Esophagus muscularis mucosa (tissue), 4 donors: ENCODE measurements at regions not wholly inside any gene's neighbourhood (a gene's known extent, or its start where the extent isn't known, plus 50 kb on each side); places are given as distances from the start of the nearest gene placed in this dataset.

ENCODE experiments used
- DNase-seq: peaks from one replicate; pipeline ENCODE4 v3.0.0-alpha.2; 2017; ENCODE audit errors: extremely low spot score
- H3K27ac ChIP-seq, 4 donors: fragments of 200-600 bp; sonication (generic); replicated peaks in 1 of 4; 1 replicate in 3 of 4; 2 replicates in 1 of 4; pipeline ENCODE4 v1.5.1; 2016 to 2019; ENCODE audit warnings: mild to moderate bottlenecking in 1 of 4
- H3K27me3 ChIP-seq, 4 donors: fragments of 200-600 bp; sonication (generic); one replicate each; pipeline versions ENCODE4 v1.5.1 to v1.6.0; 2016 to 2019
- H3K36me3 ChIP-seq, 4 donors: fragments of 200-600 bp; sonication (generic); one replicate each; pipeline ENCODE4 v1.5.1; 2016 to 2019
- H3K4me1 ChIP-seq, 4 donors: fragments of 200-600 bp; sonication (generic); one replicate each; pipeline ENCODE4 v1.5.1; 2016 to 2019
- H3K4me3 ChIP-seq, 4 donors: fragments of 200-600 bp; sonication (generic); 1 replicate in 2 of 4; 2 replicates in 2 of 4; pipeline ENCODE4 v1.5.1; 2016 to 2019; ENCODE audit warnings: mild to moderate bottlenecking in 4 of 4, moderate library complexity in 1 of 4
- H3K9me3 ChIP-seq, 4 donors: fragments of 200-600 bp; sonication (generic); 1 replicate in 3 of 4; 2 replicates in 1 of 4; pipeline ENCODE4 v1.5.1; 2016 to 2019
- CTCF ChIP-seq, 3 experiments: fragments of 200-600 bp in 2 of 3; fragments of 450-650 bp in 1 of 3; sonication (generic) in 2 of 3; IDR thresholded peaks; one replicate each; pipeline ENCODE4 v1.5.1; 2017 to 2019; ENCODE audit warnings: antibody characterized with exemption in 3 of 3, mild to moderate bottlenecking in 2 of 3, moderate library complexity in 1 of 3
- EP300 ChIP-seq: sonication (generic); formaldehyde crosslinking; IDR thresholded peaks from one replicate; pipeline ENCODE4 v1.6.1; 2017; ENCODE audit warnings: antibody characterized with exemption
- POLR2A ChIP-seq: fragments of 450-650 bp; IDR thresholded peaks from one replicate; pipeline ENCODE4 v1.6.1; 2017; ENCODE audit warnings: antibody characterized with exemption, moderate library complexity, mild to moderate bottlenecking, low read depth
- POLR2AphosphoS5 ChIP-seq, 2 donors: sonication (generic); formaldehyde crosslinking; IDR thresholded peaks; one replicate each; pipeline ENCODE4 v1.6.1; 2017; ENCODE audit warnings: antibody characterized with exemption in 2 of 2
- WGBS: methylation state at CpG from one replicate; pipeline ENCODE4 v1.1.5; 2018; 5-methylcytosine and 5-hydroxymethylcytosine counted together
- intact Hi-C: fragments of 100-400 bp; cut with DNase I; formaldehyde crosslinking; loops from one replicate; pipeline ENCODE4 v1.15.1; 2023

GRCh38 chr5:93151121-93151520 lies 429.9 kb downstream of the NR2F1-AS1 start:
- DNase-seq, result no peak
- no peaks in the 10 kb centered on the region for H3K36me3 ChIP-seq
- peaks cover 0 to 8% (median 2%) of the 10 kb centered on the region in 4 donors for H3K4me1 ChIP-seq
- intact Hi-C loops, result no loop called here
- H3K27me3 ChIP-seq, result no peaks in the 10 kb centered on the region
- TF ChIP-seq POLR2AphosphoS5 (IDR thresholded peaks at IDR 0.05) (no peak), POLR2A (no peak), EP300 (no peak), CTCF (IDR thresholded peaks at IDR 0.05) (no peak)
- no peaks in the 10 kb centered on the region for H3K9me3 ChIP-seq
- H3K27ac ChIP-seq, result no peak overlapping the region
- H3K4me3 ChIP-seq, result no peak overlapping the region

DNA sequence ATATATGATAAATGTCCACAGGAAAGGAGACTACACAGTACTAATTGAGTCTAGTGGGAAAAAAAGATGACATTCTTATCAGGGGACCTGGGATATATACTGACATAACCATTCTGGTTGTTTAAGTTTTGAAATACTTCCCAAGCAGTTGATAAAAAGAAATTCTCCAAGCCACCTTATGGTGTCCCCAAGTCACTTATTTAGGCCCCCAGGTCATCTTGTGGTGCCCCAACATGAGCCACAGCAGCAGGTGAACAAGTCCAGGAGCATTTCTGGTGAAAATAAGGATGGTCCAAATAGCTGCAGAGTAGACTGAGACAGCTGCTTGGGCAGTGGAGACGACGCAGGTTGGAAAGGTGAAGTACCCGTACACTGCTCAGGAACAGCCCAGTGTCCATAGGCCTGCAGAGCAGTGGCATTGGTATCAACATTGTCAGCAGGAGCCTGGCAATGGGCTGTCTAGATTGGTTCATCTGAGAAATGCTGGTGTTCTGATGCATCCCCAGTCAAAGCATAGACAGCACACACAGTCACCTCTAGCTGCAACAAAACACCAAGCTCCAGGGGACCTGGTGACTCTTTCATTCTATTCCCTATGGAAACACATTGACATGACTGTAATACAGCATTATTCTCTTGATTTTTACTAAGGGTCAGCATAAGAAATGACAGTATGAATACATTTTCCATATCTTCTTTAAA lies 430.6 kb downstream of the NR2F1-AS1 start:
- 92% methylated on average over 3 of the region's 3 CpGs for WGBS
- intact Hi-C loops, result no loop called here
- Histone ChIP-seq H3K36me3 (no peaks in the 10 kb centered on the region), H3K27me3 (no peaks in the 10 kb centered on the region), H3K9me3 (no peaks in the 10 kb centered on the region), H3K27ac (no peak overlapping the region), H3K4me1 (peaks cover 0 to 8% (median 2%) of the 10 kb centered on the region in 4 donors), H3K4me3 (no peak overlapping the region)
- TF ChIP-seq EP300, result no peak
- no peak for TF ChIP-seq POLR2A
- no peak for TF ChIP-seq CTCF (IDR thresholded peaks at IDR 0.05)
- no peak for TF ChIP-seq POLR2AphosphoS5 (IDR thresholded peaks at IDR 0.05)
- DNase-seq, result no peak

- Histone ChIP-seq H3K4me3 (no peak overlapping the region), H3K4me1 (peaks cover 0 to 4% (median 2%) of the 10 kb centered on the region in 4 donors), H3K27me3 (no peaks in the 10 kb centered on the region), H3K27ac (no peak overlapping the region), H3K9me3 (no peaks in the 10 kb centered on the region), H3K36me3 (no peaks in the 10 kb centered on the region)
- no peak for DNase-seq
- intact Hi-C loops, result no loop called here
- WGBS, result 88% methylated on average over 2 of the region's 2 CpGs
- no peak for TF ChIP-seq POLR2AphosphoS5 (IDR thresholded peaks at IDR 0.05)
- TF ChIP-seq EP300, result no peak
- TF ChIP-seq POLR2A, result no peak
Observed at GRCh38 chr5:93145767-93146166, 435.3 kb downstream of the NR2F1-AS1 start.

DNA sequence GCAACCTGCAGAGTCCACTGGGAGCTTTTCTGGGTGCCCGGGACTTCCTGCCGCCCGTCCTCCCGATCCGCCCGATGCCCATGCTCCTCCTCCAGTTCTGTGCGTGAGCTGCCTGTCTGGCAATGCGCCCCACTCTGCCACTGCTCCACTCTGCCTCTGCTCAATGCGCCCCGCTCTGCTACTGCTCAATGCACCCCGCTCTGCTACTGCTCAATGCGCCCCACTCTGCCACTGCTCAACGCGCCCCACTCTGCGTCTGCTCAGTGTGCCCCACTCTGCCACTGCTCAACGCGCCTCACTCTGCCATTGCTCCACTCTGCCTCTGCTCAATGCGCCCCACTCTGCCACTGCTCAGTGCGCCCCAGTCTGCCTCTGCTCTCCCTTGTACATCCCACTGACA lies 436.0 kb downstream of the NR2F1-AS1 start:
- 94% methylated on average over 19 of the region's 19 CpGs for WGBS
- H3K36me3 ChIP-seq, result no peaks in the 10 kb centered on the region
- H3K4me3 ChIP-seq, result no peak overlapping the region
- TF ChIP-seq CTCF (IDR thresholded peaks at IDR 0.05) (no peak), EP300 (no peak), POLR2A (no peak)
- no peaks in the 10 kb centered on the region for H3K9me3 ChIP-seq
- no peak overlapping the region for H3K27ac ChIP-seq
- H3K27me3 ChIP-seq, result no peaks in the 10 kb centered on the region
- intact Hi-C loops, result no loop called here
- no peaks in the 10 kb centered on the region for H3K4me1 ChIP-seq
- DNase-seq, result no peak

GRCh38 chr5:93141969-93142368 lies 439.1 kb downstream of the NR2F1-AS1 start:
- WGBS, result 55% methylated on average over 2 of the region's 2 CpGs
- no peak for TF ChIP-seq CTCF (IDR thresholded peaks at IDR 0.05)
- intact Hi-C loops, result no loop called here
- no peaks in the 10 kb centered on the region for H3K9me3 ChIP-seq
- no peak overlapping the region for H3K27ac ChIP-seq
- H3K4me1 ChIP-seq, result no peaks in the 10 kb centered on the region
- H3K4me3 ChIP-seq, result no peak overlapping the region
- no peak for DNase-seq
- H3K36me3 ChIP-seq, result no peaks in the 10 kb centered on the region
- H3K27me3 ChIP-seq, result no peaks in the 10 kb centered on the region
